HEK293T (cell line): ENCODE measurements at regions not wholly inside any gene's neighbourhood (a gene's known extent, or its start where the extent isn't known, plus 50 kb on each side); places are given as distances from the start of the nearest gene placed in this dataset.

Source experiments
- BHLHE40 ChIP-seq: fragments of 450-650 bp; IDR thresholded peaks from 2 replicates; pipeline ENCODE4 v1.6.1; 2016; ENCODE audit warnings: mild to moderate bottlenecking, moderate library complexity, borderline replicate concordance
- L3MBTL2 ChIP-seq: fragments of 450-650 bp; conservative IDR thresholded peaks from 2 replicates; pipeline ENCODE4 v1.6.1; 2016; ENCODE audit warnings: mild to moderate bottlenecking
- SUZ12 ChIP-seq: fragments of 450-650 bp; IDR thresholded peaks from 2 replicates; pipeline ENCODE4 v1.6.1; 2016; ENCODE audit warnings: mild to moderate bottlenecking
- TARDBP ChIP-seq: fragments of 450-650 bp; IDR thresholded peaks from 2 replicates; pipeline ENCODE4 v1.6.1; 2016

DNA sequence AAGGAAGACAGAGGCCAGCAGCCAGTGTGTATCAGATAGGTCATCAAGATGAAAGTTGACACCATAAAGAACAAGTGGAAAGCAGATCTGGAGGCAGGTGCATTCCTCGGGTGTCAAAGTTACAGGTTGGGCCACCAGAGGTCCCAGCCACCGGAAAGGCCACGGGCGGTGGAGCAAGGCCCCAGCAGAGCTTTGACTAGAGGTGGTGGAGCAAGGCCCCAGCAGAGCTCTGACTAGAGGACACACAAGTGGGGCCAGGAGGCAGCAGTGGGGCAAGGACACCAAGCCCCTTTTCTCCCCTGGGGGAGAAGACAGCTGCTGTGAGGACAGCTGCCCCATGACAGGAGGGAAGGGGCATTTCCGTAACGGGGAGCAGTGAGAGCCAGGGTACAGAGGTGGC is 115.1 kb downstream of the GYPC start:
- TF ChIP-seq SUZ12 (no peak), L3MBTL2 (no peak), BHLHE40 (no peak), TARDBP (no peak)
